ENCODE measurements at regions not wholly inside any gene's neighbourhood (a gene's known extent, or its start where the extent isn't known, plus 50 kb on each side); places are given as distances from the start of the nearest gene placed in this dataset.

GRCh38 chr17:79252886-79253285 is 178.3 kb downstream of the ENGASE start:
- Histone ChIP-seq H3K4me2 (ENCODE audit: low read length) (no peak overlapping the region), H3K9me3 (ENCODE audit: low read length) (no peaks in the 10 kb centered on the region), H3K36me3 (ENCODE audit: insufficient read depth, low read length) (no peaks in the 10 kb centered on the region), H2AFZ (ENCODE audit: low read depth, low read length) (no peak overlapping the region), H3K9ac (ENCODE audit: low read length) (no peak overlapping the region), H3K27me3 (ENCODE audit: insufficient read depth, low read depth, low read length) (no peaks in the 10 kb centered on the region), H3K79me2 (replicated peaks; ENCODE audit: insufficient read depth, low read length) (no peaks in the 10 kb centered on the region), H3K4me3 (ENCODE audit: low read length) (no peak overlapping the region), H3K9me2 (ENCODE audit: insufficient read depth, low read length) (no peaks in the 10 kb centered on the region), H3F3A (ENCODE audit: insufficient read depth, low read length, poor library complexity, severe bottlenecking) (no peaks in the 10 kb centered on the region), H4K20me1 (ENCODE audit: insufficient read depth) (no peaks in the 10 kb centered on the region), H3K27ac (ENCODE audit: low read length) (no peak overlapping the region)
- TF ChIP-seq, protein P1, sequence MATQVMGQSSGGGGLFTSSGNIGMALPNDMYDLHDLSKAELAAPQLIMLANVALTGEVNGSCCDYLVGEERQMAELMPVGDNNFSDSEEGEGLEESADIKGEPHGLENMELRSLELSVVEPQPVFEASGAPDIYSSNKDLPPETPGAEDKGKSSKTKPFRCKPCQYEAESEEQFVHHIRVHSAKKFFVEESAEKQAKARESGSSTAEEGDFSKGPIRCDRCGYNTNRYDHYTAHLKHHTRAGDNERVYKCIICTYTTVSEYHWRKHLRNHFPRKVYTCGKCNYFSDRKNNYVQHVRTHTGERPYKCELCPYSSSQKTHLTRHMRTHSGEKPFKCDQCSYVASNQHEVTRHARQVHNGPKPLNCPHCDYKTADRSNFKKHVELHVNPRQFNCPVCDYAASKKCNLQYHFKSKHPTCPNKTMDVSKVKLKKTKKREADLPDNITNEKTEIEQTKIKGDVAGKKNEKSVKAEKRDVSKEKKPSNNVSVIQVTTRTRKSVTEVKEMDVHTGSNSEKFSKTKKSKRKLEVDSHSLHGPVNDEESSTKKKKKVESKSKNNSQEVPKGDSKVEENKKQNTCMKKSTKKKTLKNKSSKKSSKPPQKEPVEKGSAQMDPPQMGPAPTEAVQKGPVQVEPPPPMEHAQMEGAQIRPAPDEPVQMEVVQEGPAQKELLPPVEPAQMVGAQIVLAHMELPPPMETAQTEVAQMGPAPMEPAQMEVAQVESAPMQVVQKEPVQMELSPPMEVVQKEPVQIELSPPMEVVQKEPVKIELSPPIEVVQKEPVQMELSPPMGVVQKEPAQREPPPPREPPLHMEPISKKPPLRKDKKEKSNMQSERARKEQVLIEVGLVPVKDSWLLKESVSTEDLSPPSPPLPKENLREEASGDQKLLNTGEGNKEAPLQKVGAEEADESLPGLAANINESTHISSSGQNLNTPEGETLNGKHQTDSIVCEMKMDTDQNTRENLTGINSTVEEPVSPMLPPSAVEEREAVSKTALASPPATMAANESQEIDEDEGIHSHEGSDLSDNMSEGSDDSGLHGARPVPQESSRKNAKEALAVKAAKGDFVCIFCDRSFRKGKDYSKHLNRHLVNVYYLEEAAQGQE (IDR thresholded peaks at IDR 0.05; ENCODE audit: borderline replicate concordance), result no peak
- no peak for TF ChIP-seq SMC3 (conservative IDR thresholded peaks at IDR 0.05; ENCODE audit: poor library complexity)
- TF ChIP-seq EZH2 (IDR thresholded peaks at IDR 0.05; ENCODE audit: borderline replicate concordance, insufficient read depth, low read length, poor library complexity, severe bottlenecking), result no peak
- no peak for TF ChIP-seq TAF1 (IDR thresholded peaks at IDR 0.05; ENCODE audit: low read depth)
- TF ChIP-seq, protein P2, sequence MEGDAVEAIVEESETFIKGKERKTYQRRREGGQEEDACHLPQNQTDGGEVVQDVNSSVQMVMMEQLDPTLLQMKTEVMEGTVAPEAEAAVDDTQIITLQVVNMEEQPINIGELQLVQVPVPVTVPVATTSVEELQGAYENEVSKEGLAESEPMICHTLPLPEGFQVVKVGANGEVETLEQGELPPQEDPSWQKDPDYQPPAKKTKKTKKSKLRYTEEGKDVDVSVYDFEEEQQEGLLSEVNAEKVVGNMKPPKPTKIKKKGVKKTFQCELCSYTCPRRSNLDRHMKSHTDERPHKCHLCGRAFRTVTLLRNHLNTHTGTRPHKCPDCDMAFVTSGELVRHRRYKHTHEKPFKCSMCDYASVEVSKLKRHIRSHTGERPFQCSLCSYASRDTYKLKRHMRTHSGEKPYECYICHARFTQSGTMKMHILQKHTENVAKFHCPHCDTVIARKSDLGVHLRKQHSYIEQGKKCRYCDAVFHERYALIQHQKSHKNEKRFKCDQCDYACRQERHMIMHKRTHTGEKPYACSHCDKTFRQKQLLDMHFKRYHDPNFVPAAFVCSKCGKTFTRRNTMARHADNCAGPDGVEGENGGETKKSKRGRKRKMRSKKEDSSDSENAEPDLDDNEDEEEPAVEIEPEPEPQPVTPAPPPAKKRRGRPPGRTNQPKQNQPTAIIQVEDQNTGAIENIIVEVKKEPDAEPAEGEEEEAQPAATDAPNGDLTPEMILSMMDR (IDR thresholded peaks at IDR 0.05; ENCODE audit: poor library complexity, severe bottlenecking), result no peak
- TF ChIP-seq EP300 (conservative IDR thresholded peaks at IDR 0.05; ENCODE audit: poor library complexity, severe bottlenecking), result no peak
- no peak for TF ChIP-seq POLR2AphosphoS5 (IDR thresholded peaks at IDR 0.05)
- no peak for TF ChIP-seq RAD21 (conservative IDR thresholded peaks at IDR 0.05)
- no peak for TF ChIP-seq MXI1 (conservative IDR thresholded peaks at IDR 0.05; ENCODE audit: poor library complexity, severe bottlenecking)

DNA sequence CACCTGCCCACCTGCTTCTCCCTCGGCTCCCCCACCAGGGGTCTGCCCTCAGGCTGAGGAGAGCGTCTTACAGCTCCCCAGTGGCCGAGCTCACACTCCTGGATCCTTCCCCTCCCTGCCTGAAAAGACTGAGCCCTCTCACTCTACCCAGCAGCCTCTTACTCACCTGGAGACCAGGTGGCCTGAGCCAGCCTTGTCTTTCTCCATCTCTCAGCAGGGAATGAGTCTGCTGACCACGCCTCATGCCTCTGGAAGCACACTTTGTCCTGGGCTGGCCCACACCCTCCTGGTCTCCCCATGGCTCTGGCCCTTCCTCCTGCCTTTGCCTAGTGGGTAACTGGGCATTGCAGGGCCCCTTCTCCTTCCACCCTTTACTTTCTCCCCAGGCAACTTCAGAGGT is 177.2 kb downstream of the ENGASE start:
- no peaks in the 10 kb centered on the region for H3K9me3 ChIP-seq (ENCODE audit: low read length)
- H3K36me3 ChIP-seq (ENCODE audit: insufficient read depth, low read length), result no peaks in the 10 kb centered on the region
- no peak overlapping the region for H3K9ac ChIP-seq (ENCODE audit: low read length)
- TF ChIP-seq EP300 (conservative IDR thresholded peaks at IDR 0.05; ENCODE audit: poor library complexity, severe bottlenecking) (no peak), POLR2AphosphoS5 (IDR thresholded peaks at IDR 0.05) (no peak), MXI1 (conservative IDR thresholded peaks at IDR 0.05; ENCODE audit: poor library complexity, severe bottlenecking) (no peak), EZH2 (IDR thresholded peaks at IDR 0.05; ENCODE audit: borderline replicate concordance, insufficient read depth, low read length, poor library complexity, severe bottlenecking) (no peak), TAF1 (IDR thresholded peaks at IDR 0.05; ENCODE audit: low read depth) (no peak), RAD21 (conservative IDR thresholded peaks at IDR 0.05) (no peak), SMC3 (conservative IDR thresholded peaks at IDR 0.05; ENCODE audit: poor library complexity) (no peak)
- TF ChIP-seq, protein P2 (IDR thresholded peaks at IDR 0.05; ENCODE audit: poor library complexity, severe bottlenecking), result no peak
- TF ChIP-seq, protein P1 (IDR thresholded peaks at IDR 0.05; ENCODE audit: borderline replicate concordance), result no peak
- H4K20me1 ChIP-seq (ENCODE audit: insufficient read depth), result no peaks in the 10 kb centered on the region
- H2AFZ ChIP-seq (ENCODE audit: low read depth, low read length), result no peak overlapping the region
- H3K9me2 ChIP-seq (ENCODE audit: insufficient read depth, low read length), result no peaks in the 10 kb centered on the region
- no peaks in the 10 kb centered on the region for H3K79me2 ChIP-seq (replicated peaks; ENCODE audit: insufficient read depth, low read length)
- H3K27me3 ChIP-seq (ENCODE audit: insufficient read depth, low read depth, low read length), result no peaks in the 10 kb centered on the region
- no peak overlapping the region for H3K4me2 ChIP-seq (ENCODE audit: low read length)
- no peak overlapping the region for H3K4me3 ChIP-seq (ENCODE audit: low read length)
- no peaks in the 10 kb centered on the region for H3F3A ChIP-seq (ENCODE audit: insufficient read depth, low read length, poor library complexity, severe bottlenecking)
- no peak overlapping the region for H3K27ac ChIP-seq (ENCODE audit: low read length)

Measured in neural cell (in vitro differentiated cells).